Epithelial cell of esophagus (primary cell): ENCODE measurements at regions not wholly inside any gene's neighbourhood (a gene's known extent, or its start where the extent isn't known, plus 50 kb on each side); places are given as distances from the start of the nearest gene placed in this dataset.

Experiments
- DNase-seq: peaks from one replicate; pipeline ENCODE4 v3.0.0; 2010; ENCODE audit warnings: low read depth
- H3K4me3 ChIP-seq: 2 replicates; pipeline ENCODE4 v1.5.1; 2011; ENCODE audit warnings: mild to moderate bottlenecking, low read length, control low read depth
- TF ChIP-seq, protein P1 (sequence below): IDR thresholded peaks from 2 replicates; pipeline ENCODE4 v1.5.1; 2011; ENCODE audit warnings: low read depth, mild to moderate bottlenecking, low read length, control low read depth, inconsistent platforms; ENCODE audit not compliant: insufficient read depth; ENCODE audit errors: missing control alignments

DNA sequence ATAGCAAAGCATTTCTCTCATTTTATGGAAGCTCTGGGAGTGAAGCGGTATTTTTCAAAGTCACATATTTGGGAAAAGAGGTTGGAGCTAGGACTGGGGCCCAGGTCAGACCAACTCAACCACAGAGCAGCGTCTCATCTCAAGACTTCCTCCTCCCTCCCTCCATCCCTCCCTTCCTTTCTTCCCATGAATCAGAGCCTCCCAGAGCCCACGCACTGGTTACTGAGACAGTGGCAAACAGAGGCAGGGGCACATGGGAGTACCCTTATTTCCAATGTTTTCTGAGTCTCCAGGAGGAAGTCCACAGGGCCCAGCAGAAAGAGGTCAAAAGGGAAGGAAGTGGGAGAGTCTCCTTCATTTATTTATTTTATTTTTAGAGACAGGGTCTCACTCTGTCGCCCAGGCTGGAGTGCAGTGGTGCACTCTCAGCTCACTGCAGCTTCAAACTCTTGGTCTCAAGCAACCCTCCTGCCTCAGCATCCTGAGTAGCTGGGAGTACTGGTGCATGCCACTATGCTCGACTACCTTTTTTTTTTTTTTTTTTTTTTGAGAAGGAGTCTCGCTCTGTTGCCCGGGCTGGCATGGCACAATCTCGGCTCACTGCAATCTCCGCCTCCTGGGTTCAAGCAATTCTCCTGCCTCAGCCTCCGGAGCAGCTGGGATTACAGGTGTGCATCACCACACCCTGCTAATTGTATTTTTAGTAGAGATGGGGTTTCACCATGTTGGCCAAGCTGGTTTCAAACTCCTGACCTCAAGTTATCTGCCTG lies 52.5 kb upstream of the CDKN2AIPNL start:
- TF ChIP-seq, protein P1, sequence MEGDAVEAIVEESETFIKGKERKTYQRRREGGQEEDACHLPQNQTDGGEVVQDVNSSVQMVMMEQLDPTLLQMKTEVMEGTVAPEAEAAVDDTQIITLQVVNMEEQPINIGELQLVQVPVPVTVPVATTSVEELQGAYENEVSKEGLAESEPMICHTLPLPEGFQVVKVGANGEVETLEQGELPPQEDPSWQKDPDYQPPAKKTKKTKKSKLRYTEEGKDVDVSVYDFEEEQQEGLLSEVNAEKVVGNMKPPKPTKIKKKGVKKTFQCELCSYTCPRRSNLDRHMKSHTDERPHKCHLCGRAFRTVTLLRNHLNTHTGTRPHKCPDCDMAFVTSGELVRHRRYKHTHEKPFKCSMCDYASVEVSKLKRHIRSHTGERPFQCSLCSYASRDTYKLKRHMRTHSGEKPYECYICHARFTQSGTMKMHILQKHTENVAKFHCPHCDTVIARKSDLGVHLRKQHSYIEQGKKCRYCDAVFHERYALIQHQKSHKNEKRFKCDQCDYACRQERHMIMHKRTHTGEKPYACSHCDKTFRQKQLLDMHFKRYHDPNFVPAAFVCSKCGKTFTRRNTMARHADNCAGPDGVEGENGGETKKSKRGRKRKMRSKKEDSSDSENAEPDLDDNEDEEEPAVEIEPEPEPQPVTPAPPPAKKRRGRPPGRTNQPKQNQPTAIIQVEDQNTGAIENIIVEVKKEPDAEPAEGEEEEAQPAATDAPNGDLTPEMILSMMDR: no peak
- H3K4me3 ChIP-seq: no peak overlapping the region
- DNase-seq: peak; percentile 23

DNA sequence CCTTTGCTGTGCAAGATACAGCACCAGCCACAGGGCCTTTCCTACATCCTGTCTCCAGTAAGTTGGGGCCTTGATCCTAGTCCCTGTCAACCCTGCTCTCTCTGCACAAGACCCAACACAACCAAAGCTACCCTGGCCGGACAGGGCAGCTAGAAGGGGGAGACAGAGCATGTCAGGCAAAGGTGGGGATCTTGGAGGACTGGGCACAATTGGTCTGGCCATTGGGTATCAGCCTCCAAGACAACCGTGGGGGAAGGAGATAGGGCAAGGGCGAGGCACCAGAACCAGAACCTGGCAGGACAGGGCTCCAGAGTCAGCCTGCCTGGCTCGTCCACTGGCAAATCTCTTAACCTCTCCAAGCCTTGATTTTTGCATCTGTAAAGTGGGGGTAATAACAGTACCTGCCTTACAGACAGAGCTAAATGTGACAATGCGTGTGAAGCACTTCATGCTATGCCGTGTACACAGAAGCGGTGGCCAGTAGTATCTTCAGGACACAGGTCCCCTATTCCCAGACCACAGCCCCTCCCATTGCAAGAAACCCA lies 51.6 kb upstream of the CDKN2AIPNL start:
- DNase-seq: no peak
- TF ChIP-seq, protein P1: no peak
- no peak overlapping the region for H3K4me3 ChIP-seq

GRCh38 chr5:134462761-134463160 lies 51.1 kb upstream of the CDKN2AIPNL start:
- H3K4me3 ChIP-seq: no peak overlapping the region
- TF ChIP-seq, protein P1: no peak

DNA sequence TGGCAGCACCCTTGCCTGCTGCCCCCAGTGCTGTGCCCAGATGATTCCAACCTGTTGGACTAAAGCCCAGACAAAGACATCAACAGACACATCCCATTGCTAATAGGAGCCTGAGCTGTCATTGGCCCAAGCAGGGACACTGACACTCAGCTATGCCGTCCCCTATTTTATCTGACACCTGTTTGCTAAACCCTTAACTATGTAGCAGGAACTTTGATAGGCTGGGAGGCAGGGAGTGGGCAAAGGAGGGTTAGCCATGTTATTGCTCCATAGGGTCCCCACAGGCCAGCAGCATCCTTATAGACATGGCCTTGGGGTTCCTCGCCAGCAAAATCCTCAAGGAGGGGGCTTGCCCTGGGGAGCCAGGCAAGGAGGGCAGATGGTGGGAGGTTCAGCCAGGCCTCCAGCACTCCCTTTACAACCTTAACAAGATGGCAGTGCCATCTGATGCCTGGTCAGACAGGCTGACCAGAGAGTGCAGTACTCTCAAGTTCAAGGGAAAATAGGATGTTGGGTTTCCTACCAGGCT lies 50.4 kb upstream of the CDKN2AIPNL start:
- DNase-seq: no peak
- H3K4me3 ChIP-seq: no peak overlapping the region
- TF ChIP-seq, protein P1: no peak

More at GRCh38 chr5:134462761-134463160, 51.1 kb upstream of the CDKN2AIPNL start:
- DNase-seq: no peak
